DOHH2 (cell line): ENCODE measurements at regions not wholly inside any gene's neighbourhood (a gene's known extent, or its start where the extent isn't known, plus 50 kb on each side); places are given as distances from the start of the nearest gene placed in this dataset.

Experiments
- H3F3A ChIP-seq: fragments of 200-600 bp; sonication (generic), shearing (Covaris generic); 2 replicates; pipeline ENCODE4 v1.6.0; 2016; ENCODE audit warnings: antibody characterized with exemption, mild to moderate bottlenecking; ENCODE audit not compliant: control insufficient read depth, insufficient read depth
- H3K27ac ChIP-seq: fragments of 200-600 bp; sonication (generic); 2 replicates; pipeline ENCODE4 v1.5.1; 2014; ENCODE audit warnings: low read depth, mild to moderate bottlenecking, low read length, moderate library complexity
- H3K27me3 ChIP-seq: fragments of 200-600 bp; sonication (generic); 2 replicates; pipeline ENCODE4 v1.6.1; 2014; ENCODE audit warnings: mild to moderate bottlenecking, low read length, mixed read lengths; ENCODE audit not compliant: control insufficient read depth
- H3K36me3 ChIP-seq: fragments of 200-600 bp; sonication (generic); 2 replicates; pipeline ENCODE4 v1.6.1; 2014; ENCODE audit warnings: mild to moderate bottlenecking, low read length, moderate library complexity, mixed read lengths; ENCODE audit not compliant: control insufficient read depth
- H3K4me1 ChIP-seq: fragments of 200-600 bp; sonication (generic); 2 replicates; pipeline ENCODE4 v1.6.1; 2014; ENCODE audit warnings: mild to moderate bottlenecking, low read length, mixed read lengths; ENCODE audit not compliant: control insufficient read depth
- H3K4me2 ChIP-seq: fragments of 200-600 bp; sonication (generic); 2 replicates; pipeline ENCODE4 v1.6.0; 2014; ENCODE audit warnings: mild to moderate bottlenecking, low read length, moderate library complexity
- H3K4me3 ChIP-seq: fragments of 200-600 bp; sonication (generic); 2 replicates; pipeline ENCODE4 v1.5.1; 2014; ENCODE audit warnings: mild to moderate bottlenecking, low read length, mixed read lengths
- H3K79me2 ChIP-seq: fragments of 200-600 bp; sonication (generic); 2 replicates; pipeline ENCODE4 v1.6.1; 2014; ENCODE audit warnings: mild to moderate bottlenecking, low read length, mixed read lengths; ENCODE audit not compliant: control insufficient read depth
- H3K9me2 ChIP-seq: fragments of 200-600 bp; sonication (generic); replicated peaks from 2 replicates; pipeline ENCODE4 v1.6.1; 2014; ENCODE audit warnings: mild to moderate bottlenecking, low read length, mixed read lengths; ENCODE audit not compliant: control insufficient read depth
- H3K9me3 ChIP-seq: fragments of 200-600 bp; sonication (generic); 2 replicates; pipeline ENCODE4 v1.6.1; 2014; ENCODE audit warnings: antibody characterized with exemption, low read length, mixed read lengths; ENCODE audit not compliant: control insufficient read depth, insufficient read depth
- H4K20me1 ChIP-seq: fragments of 200-600 bp; sonication (generic); 2 replicates; pipeline ENCODE4 v1.6.0; 2014; ENCODE audit warnings: low read depth, mild to moderate bottlenecking, antibody characterized with exemption, low read length, moderate library complexity; ENCODE audit not compliant: control insufficient read depth, insufficient read depth
- EZH2phosphoT487 ChIP-seq: fragments of 200-600 bp; sonication (generic); IDR thresholded peaks from 2 replicates; pipeline ENCODE4 v1.6.1; 2017; ENCODE audit warnings: borderline replicate concordance, mild to moderate bottlenecking, antibody characterized with exemption, low read length, moderate library complexity, mixed read lengths
- TF ChIP-seq, protein P1 (sequence below): fragments of 200-600 bp; sonication (generic); IDR thresholded peaks from one replicate; pipeline ENCODE4 v1.5.1; 2014; ENCODE audit warnings: antibody characterized with exemption, mild to moderate bottlenecking, low read depth, low read length; ENCODE audit not compliant: poor library complexity, severe bottlenecking

DNA sequence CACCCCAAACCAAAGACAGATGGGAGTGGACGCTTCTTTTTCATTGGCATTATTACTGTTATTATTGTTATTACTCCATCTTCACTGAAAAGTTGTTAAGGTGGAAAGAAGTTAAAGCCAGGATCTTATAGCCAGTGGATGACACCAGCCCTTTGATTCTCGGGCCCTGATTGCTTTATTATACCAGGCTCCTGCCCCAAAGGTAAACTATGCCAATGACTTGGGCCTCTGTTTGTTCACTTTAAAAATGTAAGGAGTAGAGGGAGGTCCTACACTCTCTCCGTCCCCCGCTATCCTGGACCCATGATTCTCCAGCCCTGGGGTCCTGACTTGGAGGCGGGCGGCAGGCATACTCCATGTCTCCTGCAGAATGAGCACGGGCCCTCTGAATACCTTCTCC is 106.8 kb downstream of the TOMM20 start:
- Histone ChIP-seq H4K20me1 (no peaks in the 10 kb centered on the region), H3K36me3 (no peaks in the 10 kb centered on the region), H3K79me2 (no peaks in the 10 kb centered on the region), H3K4me3 (no peak overlapping the region), H3K4me2 (no peak overlapping the region), H3K4me1 (no peaks in the 10 kb centered on the region; the same call in 1 of the 2 replicates), H3K27ac (no peak overlapping the region), H3K27me3 (peaks cover 41% of the 10 kb centered on the region), H3K9me2 (no peaks in the 10 kb centered on the region), H3F3A (no peaks in the 10 kb centered on the region), H3K9me3 (no peaks in the 10 kb centered on the region)
- TF ChIP-seq EZH2phosphoT487 = no peak
- TF ChIP-seq, protein P1, sequence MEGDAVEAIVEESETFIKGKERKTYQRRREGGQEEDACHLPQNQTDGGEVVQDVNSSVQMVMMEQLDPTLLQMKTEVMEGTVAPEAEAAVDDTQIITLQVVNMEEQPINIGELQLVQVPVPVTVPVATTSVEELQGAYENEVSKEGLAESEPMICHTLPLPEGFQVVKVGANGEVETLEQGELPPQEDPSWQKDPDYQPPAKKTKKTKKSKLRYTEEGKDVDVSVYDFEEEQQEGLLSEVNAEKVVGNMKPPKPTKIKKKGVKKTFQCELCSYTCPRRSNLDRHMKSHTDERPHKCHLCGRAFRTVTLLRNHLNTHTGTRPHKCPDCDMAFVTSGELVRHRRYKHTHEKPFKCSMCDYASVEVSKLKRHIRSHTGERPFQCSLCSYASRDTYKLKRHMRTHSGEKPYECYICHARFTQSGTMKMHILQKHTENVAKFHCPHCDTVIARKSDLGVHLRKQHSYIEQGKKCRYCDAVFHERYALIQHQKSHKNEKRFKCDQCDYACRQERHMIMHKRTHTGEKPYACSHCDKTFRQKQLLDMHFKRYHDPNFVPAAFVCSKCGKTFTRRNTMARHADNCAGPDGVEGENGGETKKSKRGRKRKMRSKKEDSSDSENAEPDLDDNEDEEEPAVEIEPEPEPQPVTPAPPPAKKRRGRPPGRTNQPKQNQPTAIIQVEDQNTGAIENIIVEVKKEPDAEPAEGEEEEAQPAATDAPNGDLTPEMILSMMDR = no peak

DNA sequence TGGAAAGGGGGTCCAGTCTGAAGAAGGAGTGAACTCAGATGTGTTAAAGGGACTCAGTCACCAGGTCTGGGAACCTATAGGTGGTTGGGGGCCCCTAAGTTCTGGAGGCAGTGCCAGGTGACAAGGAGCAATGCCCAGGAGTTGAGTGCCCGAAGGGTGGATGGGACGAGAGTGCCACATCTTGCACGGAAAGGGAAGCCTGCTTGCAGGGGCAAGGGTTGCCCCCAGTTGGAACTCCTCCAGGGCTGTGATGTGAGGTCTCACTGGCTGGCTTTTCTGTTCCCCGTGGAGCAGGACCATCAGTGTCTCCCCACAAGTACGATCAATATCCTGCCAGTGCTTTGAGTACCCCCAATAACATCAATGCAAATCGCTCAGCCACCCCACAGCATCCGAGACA is 107.3 kb downstream of the TOMM20 start:
- no peaks in the 10 kb centered on the region for H3K36me3 ChIP-seq
- no peak overlapping the region for H3K4me2 ChIP-seq
- H3K4me3 ChIP-seq = no peak overlapping the region
- H3K27ac ChIP-seq = no peak overlapping the region
- no peaks in the 10 kb centered on the region for H3F3A ChIP-seq
- H3K9me3 ChIP-seq = no peaks in the 10 kb centered on the region
- H4K20me1 ChIP-seq = no peaks in the 10 kb centered on the region
- H3K27me3 ChIP-seq = peaks cover 41% of the 10 kb centered on the region
- H3K79me2 ChIP-seq = no peaks in the 10 kb centered on the region
- TF ChIP-seq, protein P1 = no peak
- TF ChIP-seq EZH2phosphoT487 = no peak
- H3K9me2 ChIP-seq = no peaks in the 10 kb centered on the region
- no peaks in the 10 kb centered on the region; the same call in 1 of the 2 replicates for H3K4me1 ChIP-seq

DNA sequence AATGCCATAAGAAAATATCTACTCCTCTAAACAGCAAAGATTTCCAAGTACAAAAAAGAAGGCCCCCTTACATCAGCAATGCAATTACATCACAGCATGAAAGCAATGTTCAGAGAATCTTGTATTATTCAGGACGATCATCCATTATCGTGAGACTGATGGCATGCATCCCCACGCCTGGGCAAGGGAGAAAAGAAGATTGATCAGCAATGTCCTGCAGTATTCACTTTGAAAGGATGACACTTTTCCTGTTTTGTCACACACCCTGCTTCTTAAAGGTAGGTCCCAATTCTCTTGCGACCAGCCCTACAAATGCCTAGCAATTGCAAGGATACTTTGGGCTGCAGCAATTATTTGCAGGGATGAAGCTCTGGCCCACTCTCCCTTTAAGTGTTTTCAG is 108.7 kb downstream of the TOMM20 start:
- H3K27me3 ChIP-seq = peaks cover 37% of the 10 kb centered on the region
- no peaks in the 10 kb centered on the region for H3K9me3 ChIP-seq
- H3K4me1 ChIP-seq = no peaks in the 10 kb centered on the region; the same call in 1 of the 2 replicates
- H4K20me1 ChIP-seq = no peaks in the 10 kb centered on the region
- TF ChIP-seq, protein P1 = no peak
- TF ChIP-seq EZH2phosphoT487 = no peak
- H3K9me2 ChIP-seq = no peaks in the 10 kb centered on the region
- no peak overlapping the region for H3K4me2 ChIP-seq
- no peaks in the 10 kb centered on the region for H3K36me3 ChIP-seq
- H3K4me3 ChIP-seq = no peak overlapping the region
- no peaks in the 10 kb centered on the region for H3F3A ChIP-seq
- no peaks in the 10 kb centered on the region for H3K79me2 ChIP-seq
- no peak overlapping the region for H3K27ac ChIP-seq
